ENCODE measurements at regions not wholly inside any gene's neighbourhood (a gene's known extent, or its start where the extent isn't known, plus 50 kb on each side); places are given as distances from the start of the nearest gene placed in this dataset.

- no peaks in the 10 kb centered on the region for H3K79me2 ChIP-seq (ENCODE audit: control insufficient read depth, insufficient read depth, low read length, poor library complexity)
- H3K4me3 ChIP-seq (ENCODE audit: low read depth, low read length): no peak overlapping the region
- H3K9me3 ChIP-seq (ENCODE audit: insufficient read depth, low read depth, low read length): no peaks in the 10 kb centered on the region
- no peak overlapping the region for H4K8ac ChIP-seq (ENCODE audit: low read depth, low read length)
- H2BK120ac ChIP-seq (ENCODE audit: insufficient read depth, low read length, poor library complexity): no peak overlapping the region
- H3K23ac ChIP-seq (ENCODE audit: low read length): no peak overlapping the region
- no peak for DNase-seq
- H3K36me3 ChIP-seq (ENCODE audit: control insufficient read depth in 1 of 2, insufficient read depth in 2 of 2, low read length in 2 of 2): no peaks in the 10 kb centered on the region
- no peak overlapping the region for H4K91ac ChIP-seq (ENCODE audit: low read depth, low read length)
- H3K4me1 ChIP-seq (ENCODE audit: control insufficient read depth in 1 of 2, insufficient read depth in 2 of 2, low read length in 2 of 2): no peaks in the 10 kb centered on the region
- H2BK12ac ChIP-seq (ENCODE audit: low read length): no peak overlapping the region
- no peaks in the 10 kb centered on the region for H3K79me1 ChIP-seq (ENCODE audit: low read length)
- no peak overlapping the region for H3K9ac ChIP-seq (ENCODE audit: low read length)
- no peaks in the 10 kb centered on the region for H3K27me3 ChIP-seq (ENCODE audit: insufficient read depth, low read length)
- no peak overlapping the region for H3K4ac ChIP-seq (ENCODE audit: low read depth, low read length)
- H2BK5ac ChIP-seq (ENCODE audit: low read depth, low read length, poor library complexity): no peak overlapping the region
- H2AK5ac ChIP-seq (ENCODE audit: low read length): no peak overlapping the region
- no peak overlapping the region for H3K18ac ChIP-seq (ENCODE audit: low read length)
- no CpG with 5 or more reads among the region's 7 CpGs for WGBS (ENCODE audit: extremely low coverage, insufficient coverage, insufficient read length)
- H3K27ac ChIP-seq (ENCODE audit: low read depth, low read length): no peak overlapping the region
- no peak overlapping the region for H2AFZ ChIP-seq (ENCODE audit: insufficient read depth, low read length, poor library complexity)
- H3K14ac ChIP-seq (ENCODE audit: low read length): no peak overlapping the region
- H4K12ac ChIP-seq (ENCODE audit: low read depth, low read length): no peak overlapping the region
- H3K4me2 ChIP-seq (ENCODE audit: low read length): no peak overlapping the region
Observed at GRCh38 chr2:8501061-8501720, 180.7 kb upstream of the ID2 start.

- H4K8ac ChIP-seq (ENCODE audit: low read depth, low read length): no peak overlapping the region
- H4K91ac ChIP-seq (ENCODE audit: low read depth, low read length): no peak overlapping the region
- no peaks in the 10 kb centered on the region for H3K9me3 ChIP-seq (ENCODE audit: insufficient read depth, low read depth, low read length)
- no peaks in the 10 kb centered on the region for H3K79me1 ChIP-seq (ENCODE audit: low read length)
- no peak for DNase-seq
- no peak overlapping the region for H2BK12ac ChIP-seq (ENCODE audit: low read length)
- no peak overlapping the region for H2AK5ac ChIP-seq (ENCODE audit: low read length)
- H2AFZ ChIP-seq (ENCODE audit: insufficient read depth, low read length, poor library complexity): no peak overlapping the region
- H3K27me3 ChIP-seq (ENCODE audit: insufficient read depth, low read length): no peaks in the 10 kb centered on the region
- H3K4ac ChIP-seq (ENCODE audit: low read depth, low read length): no peak overlapping the region
- H3K23ac ChIP-seq (ENCODE audit: low read length): no peak overlapping the region
- H3K4me1 ChIP-seq (ENCODE audit: control insufficient read depth in 1 of 2, insufficient read depth in 2 of 2, low read length in 2 of 2): no peaks in the 10 kb centered on the region
- H3K14ac ChIP-seq (ENCODE audit: low read length): no peak overlapping the region
- H3K4me3 ChIP-seq (ENCODE audit: low read depth, low read length): no peak overlapping the region
- no peak overlapping the region for H3K9ac ChIP-seq (ENCODE audit: low read length)
- H3K18ac ChIP-seq (ENCODE audit: low read length): no peak overlapping the region
- no peaks in the 10 kb centered on the region for H3K79me2 ChIP-seq (ENCODE audit: control insufficient read depth, insufficient read depth, low read length, poor library complexity)
- H3K36me3 ChIP-seq (ENCODE audit: control insufficient read depth in 1 of 2, insufficient read depth in 2 of 2, low read length in 2 of 2): no peaks in the 10 kb centered on the region
- WGBS (ENCODE audit: extremely low coverage, insufficient coverage, insufficient read length): no CpG with 5 or more reads among the region's 6 CpGs
- H4K12ac ChIP-seq (ENCODE audit: low read depth, low read length): no peak overlapping the region
- H2BK5ac ChIP-seq (ENCODE audit: low read depth, low read length, poor library complexity): no peak overlapping the region
- H3K4me2 ChIP-seq (ENCODE audit: low read length): no peak overlapping the region
- no peak overlapping the region for H2BK120ac ChIP-seq (ENCODE audit: insufficient read depth, low read length, poor library complexity)
- H3K27ac ChIP-seq (ENCODE audit: low read depth, low read length): no peak overlapping the region
Observed at GRCh38 chr2:8502316-8502715, 179.5 kb upstream of the ID2 start.

- H3K14ac ChIP-seq (ENCODE audit: low read length): no peak overlapping the region
- no peaks in the 10 kb centered on the region for H3K79me2 ChIP-seq (ENCODE audit: control insufficient read depth, insufficient read depth, low read length, poor library complexity)
- no peak overlapping the region for H3K27ac ChIP-seq (ENCODE audit: low read depth, low read length)
- H3K27me3 ChIP-seq (ENCODE audit: insufficient read depth, low read length): no peaks in the 10 kb centered on the region
- H3K36me3 ChIP-seq (ENCODE audit: control insufficient read depth in 1 of 2, insufficient read depth in 2 of 2, low read length in 2 of 2): no peaks in the 10 kb centered on the region
- no peak overlapping the region for H2AFZ ChIP-seq (ENCODE audit: insufficient read depth, low read length, poor library complexity)
- H2BK12ac ChIP-seq (ENCODE audit: low read length): no peak overlapping the region
- no peak overlapping the region for H2BK120ac ChIP-seq (ENCODE audit: insufficient read depth, low read length, poor library complexity)
- no CpG with 5 or more reads among the region's 10 CpGs for WGBS (ENCODE audit: extremely low coverage, insufficient coverage, insufficient read length)
- H3K4ac ChIP-seq (ENCODE audit: low read depth, low read length): no peak overlapping the region
- no peak for DNase-seq
- H3K4me1 ChIP-seq (ENCODE audit: control insufficient read depth in 1 of 2, insufficient read depth in 2 of 2, low read length in 2 of 2): no peaks in the 10 kb centered on the region
- no peak overlapping the region for H3K9ac ChIP-seq (ENCODE audit: low read length)
- no peak overlapping the region for H4K91ac ChIP-seq (ENCODE audit: low read depth, low read length)
- H4K12ac ChIP-seq (ENCODE audit: low read depth, low read length): no peak overlapping the region
- no peak overlapping the region for H3K23ac ChIP-seq (ENCODE audit: low read length)
- no peak overlapping the region for H3K4me3 ChIP-seq (ENCODE audit: low read depth, low read length)
- no peak overlapping the region for H3K18ac ChIP-seq (ENCODE audit: low read length)
- no peak overlapping the region for H3K4me2 ChIP-seq (ENCODE audit: low read length)
- no peak overlapping the region for H2AK5ac ChIP-seq (ENCODE audit: low read length)
- H4K8ac ChIP-seq (ENCODE audit: low read depth, low read length): no peak overlapping the region
- H3K79me1 ChIP-seq (ENCODE audit: low read length): no peaks in the 10 kb centered on the region
- H3K9me3 ChIP-seq (ENCODE audit: insufficient read depth, low read depth, low read length): peaks cover 11% of the 10 kb centered on the region
- H2BK5ac ChIP-seq (ENCODE audit: low read depth, low read length, poor library complexity): no peak overlapping the region
Observed at GRCh38 chr2:8505311-8505920, 176.4 kb upstream of the ID2 start.

GRCh38 chr2:8506746-8507145 lies 175.1 kb upstream of the ID2 start:
- H3K23ac ChIP-seq (ENCODE audit: low read length): no peak overlapping the region
- no peak overlapping the region for H2AFZ ChIP-seq (ENCODE audit: insufficient read depth, low read length, poor library complexity)
- no peak overlapping the region for H2BK12ac ChIP-seq (ENCODE audit: low read length)
- no peaks in the 10 kb centered on the region for H3K79me2 ChIP-seq (ENCODE audit: control insufficient read depth, insufficient read depth, low read length, poor library complexity)
- no peak overlapping the region for H3K18ac ChIP-seq (ENCODE audit: low read length)
- no peak overlapping the region for H4K91ac ChIP-seq (ENCODE audit: low read depth, low read length)
- no peaks in the 10 kb centered on the region for H3K4me1 ChIP-seq (ENCODE audit: control insufficient read depth in 1 of 2, insufficient read depth in 2 of 2, low read length in 2 of 2)
- H3K27ac ChIP-seq (ENCODE audit: low read depth, low read length): no peak overlapping the region
- no peak overlapping the region for H3K4me2 ChIP-seq (ENCODE audit: low read length)
- no peak overlapping the region for H4K8ac ChIP-seq (ENCODE audit: low read depth, low read length)
- H3K14ac ChIP-seq (ENCODE audit: low read length): no peak overlapping the region
- no peak overlapping the region for H2AK5ac ChIP-seq (ENCODE audit: low read length)
- no CpG with 5 or more reads among the region's 7 CpGs for WGBS (ENCODE audit: extremely low coverage, insufficient coverage, insufficient read length)
- H3K9me3 ChIP-seq (ENCODE audit: insufficient read depth, low read depth, low read length): peaks cover 11% of the 10 kb centered on the region
- H3K4ac ChIP-seq (ENCODE audit: low read depth, low read length): no peak overlapping the region
- no peaks in the 10 kb centered on the region for H3K27me3 ChIP-seq (ENCODE audit: insufficient read depth, low read length)
- no peak overlapping the region for H2BK120ac ChIP-seq (ENCODE audit: insufficient read depth, low read length, poor library complexity)
- H2BK5ac ChIP-seq (ENCODE audit: low read depth, low read length, poor library complexity): no peak overlapping the region
- no peaks in the 10 kb centered on the region for H3K36me3 ChIP-seq (ENCODE audit: control insufficient read depth in 1 of 2, insufficient read depth in 2 of 2, low read length in 2 of 2)
- no peak overlapping the region for H4K12ac ChIP-seq (ENCODE audit: low read depth, low read length)
- no peak for DNase-seq
- H3K9ac ChIP-seq (ENCODE audit: low read length): no peak overlapping the region
- no peak overlapping the region for H3K4me3 ChIP-seq (ENCODE audit: low read depth, low read length)
- H3K79me1 ChIP-seq (ENCODE audit: low read length): no peaks in the 10 kb centered on the region

All from trophoblast cell (in vitro differentiated cells and primary cell).